Mucosa of stomach (tissue), 1 donor: ENCODE measurements at regions not wholly inside any gene's neighbourhood (a gene's known extent, or its start where the extent isn't known, plus 50 kb on each side); places are given as distances from the start of the nearest gene placed in this dataset.
"Not testable (repeated sequence)": the region's sequence is repeated elsewhere in the genome, so short reads cannot be mapped to it uniquely, and the experiment has no call there.

Source experiments
- H3K27me3 ChIP-seq: one replicate; pipeline ENCODE4 v1.7.0; 2013; ENCODE audit warnings: mild to moderate bottlenecking, low read length; ENCODE audit not compliant: control insufficient read depth, insufficient read depth
- H3K36me3 ChIP-seq: one replicate; pipeline ENCODE4 v1.7.0; 2013; ENCODE audit warnings: low read length; ENCODE audit not compliant: control insufficient read depth, insufficient read depth
- H3K4me1 ChIP-seq: one replicate; pipeline ENCODE4 v1.7.0; 2013; ENCODE audit warnings: mild to moderate bottlenecking, low read length; ENCODE audit not compliant: control insufficient read depth, insufficient read depth
- H3K4me3 ChIP-seq: one replicate; pipeline ENCODE4 v1.7.0; 2013; ENCODE audit warnings: low read length
- H3K9ac ChIP-seq: one replicate; pipeline ENCODE4 v1.7.0; 2013; ENCODE audit warnings: mild to moderate bottlenecking, low read length, moderate library complexity
- H3K9me3 ChIP-seq: one replicate; pipeline ENCODE4 v1.7.0; 2013; ENCODE audit warnings: mild to moderate bottlenecking, low read length, moderate library complexity; ENCODE audit not compliant: control insufficient read depth
- donor health status: Pancreatic carcinoma.

DNA sequence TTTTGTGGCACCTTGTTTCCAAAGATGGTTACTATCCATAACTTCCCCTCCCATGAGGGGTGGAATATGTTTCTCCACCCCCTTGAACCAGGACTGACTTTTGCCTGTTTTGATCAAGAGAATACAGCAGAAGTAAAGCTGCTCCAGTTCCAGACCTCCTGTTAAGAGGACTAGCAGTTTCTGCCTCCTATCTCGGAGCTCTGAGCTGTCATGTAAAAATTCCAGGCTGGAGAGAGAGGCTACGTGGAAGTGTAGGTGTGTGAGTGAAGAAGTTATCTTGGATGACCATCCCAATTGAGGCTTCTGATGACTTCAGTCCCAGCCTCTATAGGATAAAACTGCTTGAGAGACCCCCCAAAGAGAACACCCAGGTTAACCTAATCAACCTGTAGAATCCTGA, 511.7 kb upstream of the IMPG1 start:
- no peak overlapping the region for H3K4me3 ChIP-seq
- no peaks in the 10 kb centered on the region for H3K9me3 ChIP-seq
- H3K27me3 ChIP-seq = no peaks in the 10 kb centered on the region
- H3K4me1 ChIP-seq = no peaks in the 10 kb centered on the region
- H3K36me3 ChIP-seq = no peaks in the 10 kb centered on the region
- H3K9ac ChIP-seq = no peak overlapping the region

DNA sequence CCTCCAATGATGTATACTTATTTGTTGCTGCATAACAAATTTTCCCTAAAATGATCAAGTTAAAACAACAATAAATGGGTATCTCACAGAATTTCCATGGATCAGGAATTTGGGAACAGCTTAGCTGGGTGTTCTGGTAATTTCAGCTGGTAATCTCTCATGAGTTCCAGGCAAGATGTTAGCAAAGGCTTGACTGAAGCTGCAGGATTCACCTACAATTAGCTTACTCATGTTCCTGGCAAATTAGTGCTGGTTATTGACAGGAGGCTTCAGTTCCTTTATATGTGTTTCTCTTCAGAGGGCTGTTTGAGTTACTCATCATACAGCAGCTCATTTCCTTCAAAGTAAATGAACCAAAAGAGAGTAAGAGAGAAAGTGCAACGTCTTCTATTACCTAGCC, 506.3 kb upstream of the IMPG1 start:
- no peak overlapping the region for H3K4me3 ChIP-seq
- no peaks in the 10 kb centered on the region for H3K36me3 ChIP-seq
- H3K9me3 ChIP-seq = no peaks in the 10 kb centered on the region
- no peaks in the 10 kb centered on the region for H3K27me3 ChIP-seq
- H3K9ac ChIP-seq = no peak overlapping the region
- no peaks in the 10 kb centered on the region for H3K4me1 ChIP-seq

DNA sequence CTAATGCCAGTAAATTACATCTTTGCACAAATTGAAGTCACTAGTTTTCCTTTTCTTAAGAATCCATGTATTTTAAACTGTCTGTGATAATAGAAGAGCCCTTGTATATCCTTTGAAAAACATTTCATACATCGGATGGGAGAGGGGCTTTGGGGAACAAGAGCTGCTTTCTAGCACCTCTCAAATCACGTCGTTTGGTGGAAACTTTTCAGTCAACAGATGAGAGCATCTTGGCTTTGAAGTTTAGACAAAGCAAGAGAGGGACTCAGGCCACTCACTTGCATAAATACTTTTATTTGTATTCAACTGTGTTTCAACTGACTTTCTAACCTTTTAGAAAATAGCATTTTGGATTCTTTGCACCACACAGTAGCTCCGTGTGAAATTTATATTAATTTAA, 502.3 kb upstream of the IMPG1 start:
- H3K4me3 ChIP-seq = no peak overlapping the region
- H3K36me3 ChIP-seq = no peaks in the 10 kb centered on the region
- H3K27me3 ChIP-seq = no peaks in the 10 kb centered on the region
- no peaks in the 10 kb centered on the region for H3K4me1 ChIP-seq
- H3K9ac ChIP-seq = no peak overlapping the region
- H3K9me3 ChIP-seq = no peaks in the 10 kb centered on the region

DNA sequence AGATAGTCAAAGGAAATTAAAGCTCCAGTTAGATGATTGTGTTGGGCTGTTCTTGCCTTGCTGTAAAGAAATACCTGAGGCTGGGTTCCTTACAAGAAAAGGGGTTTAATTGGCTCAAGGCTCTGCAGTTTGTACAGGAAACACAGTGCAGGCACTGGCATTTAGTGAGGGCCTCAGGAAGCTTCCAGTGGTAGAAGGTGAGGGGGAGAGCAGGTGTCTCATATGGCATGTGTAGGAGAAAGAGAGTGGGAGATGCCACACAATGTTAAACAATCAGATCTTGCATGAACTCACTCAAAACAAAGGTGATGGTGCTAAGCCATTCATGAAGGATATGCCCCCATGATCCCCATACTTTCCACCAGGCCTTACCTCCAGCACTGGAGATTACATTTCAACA, 493.5 kb upstream of the IMPG1 start:
- H3K9me3 ChIP-seq = no peaks in the 10 kb centered on the region
- no peak overlapping the region for H3K4me3 ChIP-seq
- no peaks in the 10 kb centered on the region for H3K27me3 ChIP-seq
- no peaks in the 10 kb centered on the region for H3K36me3 ChIP-seq
- no peaks in the 10 kb centered on the region for H3K4me1 ChIP-seq
- no peak overlapping the region for H3K9ac ChIP-seq

DNA sequence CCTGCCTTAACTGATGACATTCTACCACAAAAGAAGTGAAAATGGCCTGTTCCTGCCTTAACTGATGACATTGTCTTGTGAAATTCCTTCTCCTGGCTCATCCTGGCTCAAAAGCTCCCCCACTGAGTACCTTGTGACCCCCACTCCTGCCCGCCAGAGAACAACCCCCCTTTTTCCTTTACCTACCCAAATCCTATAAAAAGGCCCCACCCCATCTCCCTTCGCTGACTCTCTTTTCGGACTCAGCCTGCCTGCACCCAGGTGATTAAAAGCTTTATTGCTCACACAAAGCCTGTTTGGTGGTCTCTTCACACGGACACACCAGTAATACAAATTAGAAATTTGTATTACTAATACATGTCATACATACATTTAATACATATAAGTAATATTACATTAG, 489.9 kb upstream of the IMPG1 start:
- H3K36me3 ChIP-seq, H3K9me3 ChIP-seq: not testable (repeated sequence)

DNA sequence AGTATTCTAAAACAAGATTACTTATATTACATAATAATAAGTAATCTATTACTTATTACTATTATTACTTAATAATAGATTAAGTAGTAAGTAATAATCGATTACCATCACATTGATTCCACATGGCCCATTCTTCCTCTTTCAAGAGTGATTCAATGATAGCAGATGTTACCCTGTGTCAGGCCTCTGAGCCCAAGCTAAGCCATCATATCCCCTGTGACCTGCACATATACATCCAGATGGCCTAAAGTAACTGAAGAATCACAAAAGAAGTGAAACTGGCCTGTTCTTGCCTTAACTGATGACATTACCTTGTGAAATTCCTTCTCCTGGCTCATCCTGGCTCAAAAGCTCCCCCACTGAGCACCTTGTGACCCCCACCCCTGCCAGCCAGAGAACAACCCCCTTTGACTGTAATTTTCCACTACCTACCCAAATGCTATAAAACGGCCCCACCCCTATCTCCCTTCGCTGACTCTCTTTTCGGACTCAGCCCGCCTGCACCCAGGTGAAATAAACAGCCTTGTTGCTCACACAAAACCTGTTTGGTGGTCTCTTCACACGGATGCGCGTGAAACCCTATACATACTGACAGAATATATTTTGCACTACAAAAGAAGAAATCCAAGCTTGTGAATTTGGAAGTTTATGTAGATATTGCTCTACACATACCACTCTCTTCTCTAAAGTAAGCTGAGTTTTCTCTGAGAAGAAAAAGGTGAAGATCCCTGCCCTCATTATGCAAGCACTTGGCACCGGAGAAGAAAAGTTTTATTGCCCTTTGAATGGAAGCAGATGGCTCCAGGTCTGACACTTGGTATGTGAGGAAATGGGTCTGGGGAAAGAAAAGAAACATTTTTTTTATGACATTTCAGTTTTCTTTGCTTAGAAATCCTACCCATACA, 488.6 kb upstream of the IMPG1 start:
- not testable (repeated sequence) for H3K4me3 ChIP-seq, H3K27me3 ChIP-seq, H3K36me3 ChIP-seq, H3K4me1 ChIP-seq, H3K9me3 ChIP-seq, H3K9ac ChIP-seq

More for the DNA sequence above, 489.9 kb upstream of the IMPG1 start:
- not testable (repeated sequence) for H3K4me1 ChIP-seq, H3K27me3 ChIP-seq, H3K4me3 ChIP-seq, H3K9ac ChIP-seq

DNA sequence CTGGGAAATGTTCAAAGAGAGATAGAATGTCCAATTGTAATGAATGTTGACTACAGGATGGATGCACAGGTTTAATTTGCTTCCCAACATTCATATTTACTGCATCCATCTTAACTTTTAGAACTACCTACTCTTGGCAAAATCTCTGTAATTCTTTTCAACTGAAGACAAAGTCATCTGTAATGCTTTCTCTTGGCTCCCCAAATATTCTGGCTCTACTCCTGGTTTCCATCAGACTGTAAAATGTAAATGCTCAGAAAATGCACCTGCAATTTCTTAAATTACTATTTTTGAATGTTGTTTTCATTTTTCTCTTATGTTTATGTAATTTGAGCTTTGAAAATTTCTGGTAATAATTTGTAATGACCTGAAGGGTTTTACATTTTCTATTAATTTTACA, 480.8 kb upstream of the IMPG1 start:
- H3K36me3 ChIP-seq = no peaks in the 10 kb centered on the region
- no peak overlapping the region for H3K4me3 ChIP-seq
- H3K4me1 ChIP-seq = no peaks in the 10 kb centered on the region
- H3K9ac ChIP-seq = no peak overlapping the region
- no peaks in the 10 kb centered on the region for H3K27me3 ChIP-seq
- no peaks in the 10 kb centered on the region for H3K9me3 ChIP-seq

DNA sequence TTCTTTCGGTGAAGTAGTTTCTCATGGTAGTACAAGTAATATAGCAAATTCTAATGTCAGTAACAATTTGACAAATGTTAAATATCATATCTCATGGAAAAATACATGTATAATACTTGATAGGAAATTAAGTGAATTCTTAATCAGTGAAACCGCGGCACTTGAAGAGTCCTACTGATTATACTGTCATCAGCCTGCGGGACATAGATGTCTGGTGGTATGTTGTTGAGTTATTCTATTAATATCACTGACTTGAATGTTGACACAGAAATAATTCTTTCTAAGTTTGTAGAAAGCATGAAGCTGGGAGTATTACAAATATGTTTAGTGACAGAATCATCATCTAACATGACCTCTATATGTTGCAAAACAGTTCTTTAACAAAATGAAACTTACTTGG, 479.8 kb upstream of the IMPG1 start:
- no peak overlapping the region for H3K4me3 ChIP-seq
- no peaks in the 10 kb centered on the region for H3K27me3 ChIP-seq
- no peaks in the 10 kb centered on the region for H3K4me1 ChIP-seq
- H3K9me3 ChIP-seq = no peaks in the 10 kb centered on the region
- H3K9ac ChIP-seq = no peak overlapping the region
- no peaks in the 10 kb centered on the region for H3K36me3 ChIP-seq

DNA sequence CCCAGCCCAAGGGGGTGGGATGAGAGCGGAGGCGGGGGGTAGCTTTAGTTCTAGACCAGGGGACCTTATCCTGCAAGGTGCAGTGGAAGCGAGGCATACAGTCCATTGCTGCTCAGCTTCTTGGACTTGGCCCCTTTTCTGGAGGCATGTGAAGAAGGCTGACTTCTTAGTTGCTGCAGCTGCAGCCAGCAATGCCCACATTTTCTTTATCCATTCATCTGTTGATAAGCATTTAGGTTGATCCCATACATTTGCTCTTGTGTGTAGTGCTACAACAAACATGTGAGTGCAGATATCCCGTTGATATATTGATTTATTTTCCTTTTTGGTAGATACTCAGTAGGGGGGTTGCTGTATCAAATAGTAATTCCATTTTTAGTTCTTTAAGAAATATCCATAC, 461.2 kb upstream of the IMPG1 start:
- H3K27me3 ChIP-seq = no peaks in the 10 kb centered on the region
- H3K9me3 ChIP-seq = no peaks in the 10 kb centered on the region
- no peaks in the 10 kb centered on the region for H3K36me3 ChIP-seq
- no peaks in the 10 kb centered on the region for H3K4me1 ChIP-seq
- no peak overlapping the region for H3K9ac ChIP-seq
- H3K4me3 ChIP-seq = no peak overlapping the region

DNA sequence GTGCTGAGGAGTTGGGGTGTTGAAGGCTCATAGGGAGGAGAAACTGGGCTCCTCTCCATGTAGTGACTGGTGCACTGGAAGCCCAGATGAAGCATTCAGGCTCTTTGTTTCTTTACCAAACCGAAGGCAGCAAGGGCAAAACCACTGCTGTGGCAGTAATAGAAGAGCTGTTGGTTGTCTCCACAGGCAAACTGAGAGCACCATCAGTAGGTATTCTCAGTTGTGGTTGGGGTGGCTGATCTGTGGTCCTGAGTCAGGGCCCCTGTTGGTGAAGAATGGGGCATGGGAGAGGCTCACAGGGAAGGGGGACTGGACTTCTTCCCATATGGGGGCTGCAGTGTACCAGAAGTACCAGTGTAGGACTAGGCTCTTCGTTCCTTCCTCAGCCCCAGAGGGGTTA, 460.2 kb upstream of the IMPG1 start:
- no peak overlapping the region for H3K9ac ChIP-seq
- no peaks in the 10 kb centered on the region for H3K36me3 ChIP-seq
- H3K9me3 ChIP-seq = no peaks in the 10 kb centered on the region
- no peaks in the 10 kb centered on the region for H3K4me1 ChIP-seq
- no peak overlapping the region for H3K4me3 ChIP-seq
- H3K27me3 ChIP-seq = no peaks in the 10 kb centered on the region

DNA sequence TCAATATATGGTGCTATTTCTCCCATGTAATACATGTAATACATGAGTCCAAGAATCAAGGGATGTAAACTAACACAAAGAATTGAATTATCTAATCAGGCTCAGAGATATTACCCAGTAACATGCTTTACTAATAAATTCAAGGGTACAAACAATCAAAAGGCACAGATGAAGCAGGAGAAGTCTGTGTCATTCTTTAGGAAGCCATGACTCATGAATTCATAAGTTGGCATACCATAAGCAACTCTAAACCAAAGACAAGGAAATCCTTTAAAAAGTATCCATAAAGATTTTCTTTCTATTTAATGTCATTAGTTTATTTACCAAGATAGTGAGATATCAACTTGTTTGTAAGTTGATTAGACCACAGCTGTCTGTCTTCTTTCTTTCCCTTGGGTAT, 446.0 kb upstream of the IMPG1 start:
- H3K4me3 ChIP-seq = no peak overlapping the region
- no peaks in the 10 kb centered on the region for H3K4me1 ChIP-seq
- no peaks in the 10 kb centered on the region for H3K9me3 ChIP-seq
- H3K27me3 ChIP-seq = no peaks in the 10 kb centered on the region
- H3K36me3 ChIP-seq = no peaks in the 10 kb centered on the region
- no peak overlapping the region for H3K9ac ChIP-seq

DNA sequence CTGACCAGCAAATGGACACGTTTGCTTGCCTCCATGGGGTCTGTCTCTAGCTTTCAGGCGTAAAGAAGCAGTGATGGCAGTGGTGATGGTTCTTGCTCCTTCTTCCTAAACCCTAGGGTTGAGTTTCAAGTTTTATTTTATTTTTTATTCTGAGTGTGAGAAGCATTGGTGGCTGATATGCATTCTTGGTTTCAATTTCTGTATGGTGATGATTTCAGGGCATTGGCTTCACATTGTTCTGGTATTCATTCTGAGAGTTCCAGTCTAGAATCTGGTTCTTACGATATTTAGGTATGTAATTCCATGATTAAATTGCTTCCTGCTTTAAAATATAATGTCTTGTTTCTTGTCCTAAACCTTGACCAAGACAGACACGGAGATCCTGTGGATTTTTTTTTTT, 444.5 kb upstream of the IMPG1 start:
- H3K27me3 ChIP-seq = no peaks in the 10 kb centered on the region
- no peaks in the 10 kb centered on the region for H3K9me3 ChIP-seq
- no peak overlapping the region for H3K9ac ChIP-seq
- H3K36me3 ChIP-seq = no peaks in the 10 kb centered on the region
- no peak overlapping the region for H3K4me3 ChIP-seq
- no peaks in the 10 kb centered on the region for H3K4me1 ChIP-seq

DNA sequence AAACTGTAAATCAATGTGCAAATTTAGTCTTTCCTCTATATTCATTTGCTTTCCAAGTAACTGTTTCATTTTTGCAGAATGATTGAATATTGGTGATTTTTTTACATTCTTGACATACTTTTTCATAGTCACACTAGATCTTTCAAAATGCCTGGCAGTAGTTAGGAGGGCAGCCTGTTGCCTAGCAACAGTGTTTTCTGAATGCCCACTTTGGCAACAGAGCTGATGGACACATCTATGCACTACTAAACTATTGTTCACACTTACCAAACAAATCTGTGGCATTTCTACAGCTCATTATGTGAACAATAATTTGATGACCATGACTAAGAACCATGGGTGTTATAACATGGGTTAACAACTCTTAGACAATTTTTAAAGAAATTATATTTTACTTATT, 438.0 kb upstream of the IMPG1 start:
- no peak overlapping the region for H3K4me3 ChIP-seq
- H3K36me3 ChIP-seq = no peaks in the 10 kb centered on the region
- H3K9me3 ChIP-seq = no peaks in the 10 kb centered on the region
- no peaks in the 10 kb centered on the region for H3K4me1 ChIP-seq
- no peaks in the 10 kb centered on the region for H3K27me3 ChIP-seq
- H3K9ac ChIP-seq = no peak overlapping the region
